ENCODE measurements at regions not wholly inside any gene's neighbourhood (a gene's known extent, or its start where the extent isn't known, plus 50 kb on each side); places are given as distances from the start of the nearest gene placed in this dataset.

DNA sequence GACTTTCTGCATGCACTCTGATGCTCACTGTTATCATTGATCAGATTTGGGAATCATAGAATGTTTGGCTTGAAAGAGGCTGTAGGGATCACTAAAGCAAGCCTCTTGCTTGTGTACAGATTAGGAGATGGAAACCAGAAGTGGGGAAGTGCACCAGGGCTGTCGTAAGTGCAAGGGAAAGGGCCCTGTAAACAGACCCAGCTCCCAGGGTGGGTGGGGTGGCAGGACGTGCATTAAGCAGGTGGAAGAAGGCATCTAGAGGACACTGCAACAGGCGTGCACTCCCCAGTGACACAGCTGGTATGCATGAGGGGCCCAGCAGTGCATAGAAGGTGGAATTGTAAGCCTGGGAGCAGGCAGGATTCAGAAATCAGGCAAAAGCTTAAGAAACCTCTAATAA lies 58.0 kb upstream of the SLC7A14 start:
- DNase-seq = no peak

- no peak for DNase-seq
Observed at GRCh38 chr3:170642882-170643601, 57.2 kb upstream of the SLC7A14 start.

DNA sequence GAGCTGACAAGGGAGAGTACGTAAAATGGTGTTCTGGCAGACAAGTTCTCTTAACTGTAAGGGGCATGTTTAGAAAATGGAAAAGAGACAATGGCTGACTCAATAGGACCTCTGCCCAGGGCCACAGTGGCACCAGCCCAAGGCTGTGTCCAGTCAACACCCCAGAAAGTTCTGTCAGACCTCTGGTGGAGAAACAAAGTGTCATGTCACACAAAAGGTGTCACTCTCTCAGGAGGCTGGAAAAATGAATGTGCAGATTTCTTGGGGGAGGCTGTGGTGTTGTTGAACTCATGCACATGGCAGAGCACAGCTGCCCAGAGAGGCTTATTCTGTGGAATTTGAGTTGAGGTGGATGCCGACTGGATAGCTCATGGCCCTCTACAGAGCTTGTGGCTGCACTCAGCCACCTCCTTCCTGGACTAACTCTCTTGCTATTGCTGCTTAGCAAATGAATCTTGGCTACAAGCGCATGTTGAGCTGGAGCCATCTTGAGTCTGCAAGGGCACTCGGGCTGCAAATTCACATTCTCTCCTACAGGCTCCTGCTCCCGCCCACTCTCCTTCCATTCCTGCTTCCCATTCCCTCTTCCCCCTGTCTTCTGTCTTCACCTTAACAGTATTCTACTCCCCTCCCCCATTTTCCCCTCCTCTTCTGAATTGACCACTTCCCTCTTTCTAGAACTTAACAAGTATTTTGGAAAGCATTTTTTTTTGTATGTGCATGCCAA lies 55.8 kb upstream of the SLC7A14 start:
- DNase-seq = no peak

DNA sequence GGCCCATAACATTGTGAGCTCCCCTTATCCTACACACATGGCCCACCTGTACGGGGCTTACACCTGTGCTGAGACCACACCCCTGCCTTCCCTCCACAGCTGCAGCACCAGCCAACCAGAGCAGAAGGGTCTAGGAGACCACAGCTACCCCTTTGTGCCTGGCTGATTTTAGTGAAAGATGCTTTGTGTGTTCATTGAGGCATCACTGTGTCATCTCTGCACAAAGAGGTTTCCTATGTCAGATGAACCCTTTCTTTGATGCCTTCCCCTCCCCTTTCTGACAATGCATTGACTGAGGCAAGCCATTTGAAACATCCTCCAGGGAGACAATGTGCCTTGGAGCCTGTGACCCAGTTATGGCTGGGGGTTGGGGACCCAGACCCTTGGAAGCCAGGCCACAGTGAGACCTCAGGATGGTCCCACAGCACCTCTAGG lies 54.9 kb upstream of the SLC7A14 start:
- no peak for DNase-seq

DNA sequence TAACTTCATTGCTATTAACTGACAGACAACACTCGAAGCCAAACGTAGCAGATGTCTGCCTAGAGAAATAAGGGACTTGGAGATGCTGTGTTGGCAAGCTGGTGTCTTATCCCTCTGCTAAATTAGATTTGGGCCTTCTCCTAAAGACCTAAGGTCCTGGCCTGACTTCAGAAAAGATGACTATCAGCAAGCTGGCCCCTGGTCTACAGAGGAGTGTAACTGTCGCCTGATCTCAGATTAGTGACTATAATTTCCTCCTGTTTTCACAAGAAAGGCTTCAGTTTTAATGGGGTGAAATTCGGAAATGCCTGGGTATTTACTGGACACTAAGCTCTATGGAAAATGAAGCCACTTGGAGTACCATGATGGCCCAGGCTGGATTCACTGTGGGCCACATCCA lies 53.1 kb upstream of the SLC7A14 start:
- no peak for DNase-seq

DNA sequence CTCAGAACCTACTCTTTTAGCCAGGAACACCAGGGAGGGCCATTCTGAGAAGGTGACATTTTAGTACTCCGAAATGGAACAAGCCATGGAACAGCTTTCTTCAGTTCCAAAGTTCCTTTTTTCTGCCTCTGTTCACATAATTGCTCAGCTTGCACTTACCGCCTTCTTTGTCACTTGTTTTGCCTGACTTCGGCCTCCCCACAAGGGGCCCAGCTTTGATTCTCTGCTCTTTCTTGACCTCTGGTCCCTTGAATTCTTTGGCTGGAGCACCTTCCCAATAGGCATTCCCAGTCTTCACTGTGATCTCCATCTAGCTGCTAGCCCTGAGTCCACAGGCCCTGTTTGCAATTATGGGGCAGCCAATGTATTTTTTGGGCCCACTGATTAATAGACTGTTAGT lies 51.4 kb upstream of the SLC7A14 start:
- no peak for DNase-seq

GRCh38 chr3:170636400-170636973 lies 50.6 kb upstream of the SLC7A14 start:
- DNase-seq = no peak
